Umbilical cord (tissue), 1 donor: ENCODE measurements at regions not wholly inside any gene's neighbourhood (a gene's known extent, or its start where the extent isn't known, plus 50 kb on each side); places are given as distances from the start of the nearest gene placed in this dataset.
A peak's percentile ranks its signal among the peaks of the same experiment; 100 is the strongest.
"Not testable (repeated sequence)": the region's sequence is repeated elsewhere in the genome, so short reads cannot be mapped to it uniquely, and the experiment has no call there.

Experiments
- DNase-seq: peaks from one replicate; pipeline ENCODE4 v3.0.0-alpha.2; 2015; ENCODE audit warnings: low spot score

DNA sequence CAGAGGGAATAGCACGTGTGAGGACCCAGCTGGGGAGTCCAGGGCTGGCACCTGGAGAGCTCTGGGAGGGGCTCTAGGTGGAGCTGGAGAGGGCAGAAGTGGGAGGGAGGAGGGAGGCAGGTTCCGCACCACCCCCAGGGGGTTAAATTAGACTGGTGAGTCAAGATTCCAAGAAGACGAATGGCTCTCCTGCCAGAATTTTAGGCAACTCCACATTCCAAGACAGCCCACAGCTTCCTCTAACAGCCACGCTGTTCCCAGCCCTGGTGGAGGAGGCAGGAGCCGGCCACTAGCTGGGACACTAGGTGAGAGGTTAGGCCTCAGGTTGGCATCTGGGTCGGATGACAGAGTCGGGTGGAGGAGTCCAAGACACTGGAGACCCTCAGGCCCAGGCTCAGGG lies 60.2 kb downstream of the TFAP2C start:
- DNase-seq = no peak

DNA sequence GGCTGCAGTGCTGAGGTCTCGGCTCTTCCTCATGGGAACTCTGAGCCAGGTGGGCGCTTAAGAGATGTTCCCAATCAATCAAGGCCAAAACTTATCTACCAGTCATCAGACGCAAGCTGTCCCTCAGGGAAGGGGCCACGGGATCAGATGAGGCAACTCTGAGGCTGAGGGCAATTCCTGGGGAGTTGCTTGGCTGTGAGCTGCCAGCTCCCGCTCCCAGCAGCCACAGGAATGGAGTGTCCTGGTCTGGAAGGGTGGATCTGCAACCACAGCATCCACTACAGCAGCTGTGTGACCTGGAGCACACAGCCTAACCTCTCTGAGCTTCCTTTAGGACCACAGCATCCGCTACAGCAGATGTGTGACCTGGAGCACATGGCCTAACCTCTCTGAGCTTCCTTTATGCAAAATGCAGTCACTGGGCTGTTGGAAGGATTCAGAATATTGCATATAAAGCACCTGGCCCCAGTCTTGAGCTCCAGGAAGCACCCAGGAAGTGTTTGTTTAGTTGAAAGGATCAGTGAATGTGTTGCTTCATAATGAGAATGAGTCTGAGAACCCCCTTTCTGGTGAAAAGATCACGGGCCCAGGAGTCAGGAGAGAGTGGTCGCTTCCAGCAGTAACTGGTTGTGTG lies 60.9 kb downstream of the TFAP2C start:
- no peak for DNase-seq

DNA sequence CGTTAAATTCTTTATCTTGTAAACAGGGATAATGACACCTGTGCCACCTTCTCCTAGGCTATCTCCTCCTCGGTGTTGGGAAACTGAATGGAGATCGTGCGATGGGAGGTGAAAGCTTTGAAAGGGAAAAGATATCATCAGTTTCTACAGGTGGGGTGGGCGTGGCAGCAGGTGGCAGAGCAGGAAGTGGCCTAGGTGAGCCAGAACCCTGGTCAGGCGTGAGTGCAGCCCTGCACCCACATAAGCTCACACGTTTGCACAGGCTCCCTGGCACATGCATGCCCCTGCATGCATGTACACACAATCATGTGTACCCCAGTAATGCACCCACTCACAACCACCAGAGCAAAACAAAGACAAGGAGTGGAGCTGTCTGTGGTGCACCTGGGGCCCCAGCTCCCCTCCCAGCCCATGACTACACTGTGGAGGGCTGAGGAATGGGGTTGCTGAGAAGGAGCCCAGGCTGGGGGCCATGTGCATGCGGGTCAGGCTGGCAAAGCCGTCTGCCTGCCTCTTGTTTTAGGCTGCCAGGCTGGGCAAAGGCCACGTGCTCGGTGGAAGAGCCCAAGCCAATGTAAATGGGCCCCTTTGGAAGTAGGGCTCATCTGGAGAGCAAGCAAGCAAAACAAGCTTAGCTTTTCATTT lies 61.5 kb downstream of the TFAP2C start:
- no peak for DNase-seq

DNA sequence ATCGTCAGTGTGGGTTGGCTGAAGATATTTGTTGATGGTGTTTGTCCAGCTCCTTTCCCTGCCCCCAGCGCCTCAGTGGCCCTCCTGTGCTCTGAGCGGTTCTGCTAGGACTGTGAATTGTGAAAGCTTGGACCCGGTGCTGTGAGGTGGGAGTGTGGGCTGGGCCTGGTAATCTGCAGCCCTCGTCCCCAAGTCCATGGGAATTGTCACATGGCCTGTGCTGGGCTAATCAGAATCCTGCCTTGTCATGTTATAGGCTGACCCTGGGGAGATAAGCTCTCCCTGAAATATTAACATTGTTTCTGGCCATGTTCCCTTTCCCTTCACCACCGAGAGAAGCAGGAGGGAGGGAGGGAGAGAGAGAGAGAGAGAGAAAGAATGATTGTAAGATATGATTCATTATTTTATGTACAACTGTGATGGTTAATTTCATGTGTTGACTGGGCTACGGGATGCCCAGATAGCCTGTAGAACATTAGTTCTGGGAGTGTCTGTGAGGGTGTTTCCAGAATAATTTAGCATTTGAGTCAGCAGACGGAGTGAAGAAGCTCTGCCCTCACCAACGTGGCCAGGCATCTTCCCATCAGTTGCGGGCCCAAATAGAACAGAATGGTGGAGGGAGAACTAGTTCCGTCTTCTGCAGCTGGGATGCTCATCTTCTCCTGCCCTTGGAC lies 62.4 kb downstream of the TFAP2C start:
- no peak for DNase-seq

DNA sequence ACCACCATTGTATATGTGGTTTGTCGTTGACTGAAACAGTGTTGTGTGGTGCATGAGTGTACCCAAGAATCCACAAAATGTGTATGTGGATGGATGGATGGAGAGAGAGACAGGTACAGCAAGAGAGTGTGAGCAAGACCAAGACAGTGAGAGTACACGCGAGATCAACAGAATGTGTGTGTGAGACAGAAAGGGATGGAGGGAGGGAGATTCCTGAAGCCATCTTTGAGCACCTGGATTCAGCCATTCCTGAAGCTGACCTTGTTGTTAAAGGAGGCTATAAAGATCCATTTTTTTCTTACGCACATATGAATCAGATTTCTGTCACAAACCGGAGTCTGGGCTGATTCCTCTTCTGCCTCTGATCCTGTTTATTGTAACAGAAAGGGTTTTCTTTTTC lies 64.1 kb downstream of the TFAP2C start:
- DNase-seq = no peak

GRCh38 chr20:56697476-56697875 lies 68.4 kb downstream of the TFAP2C start:
- DNase-seq = no peak

DNA sequence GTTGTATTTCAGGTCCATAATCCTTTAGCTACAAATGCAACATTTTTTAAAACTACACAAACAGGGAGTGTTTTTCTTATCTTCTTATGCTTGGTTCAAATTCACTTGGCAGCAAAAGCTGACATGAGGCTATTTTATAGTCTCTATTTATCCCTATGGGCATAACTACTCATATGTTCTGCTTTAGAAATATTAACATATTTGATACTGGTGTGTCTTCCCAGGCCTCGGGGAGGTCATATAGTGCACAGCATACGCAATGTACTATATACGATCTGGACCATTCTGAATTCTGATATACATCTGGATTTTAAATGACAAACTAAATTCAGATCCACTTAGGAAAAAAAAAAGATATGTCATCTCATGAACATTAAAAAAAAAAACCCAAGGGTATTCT lies 69.2 kb downstream of the TFAP2C start:
- peak; percentile 62 for DNase-seq

DNA sequence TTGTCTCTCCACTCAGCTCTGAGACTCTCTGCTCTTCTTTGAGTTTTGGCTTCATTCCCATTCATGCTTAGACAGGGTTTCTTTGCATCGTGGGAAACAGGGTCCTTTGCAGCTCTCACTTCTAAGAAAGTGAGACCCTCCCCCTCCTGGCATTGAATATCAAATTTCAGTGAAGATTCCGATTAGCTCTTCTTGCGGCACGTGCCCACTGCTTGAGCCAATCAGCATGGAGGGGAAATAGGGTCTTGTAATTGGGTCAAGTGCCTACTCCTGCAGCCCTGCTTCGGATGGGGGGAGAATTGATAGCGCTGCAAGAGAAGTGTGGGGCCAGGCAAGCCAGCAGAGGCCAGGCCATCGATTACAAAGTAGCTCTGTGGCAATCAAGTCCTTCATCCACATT lies 69.6 kb downstream of the TFAP2C start:
- no peak for DNase-seq

- DNase-seq = no peak
Measured at GRCh38 chr20:56702931-56703840, 74.1 kb downstream of the TFAP2C start.

DNA sequence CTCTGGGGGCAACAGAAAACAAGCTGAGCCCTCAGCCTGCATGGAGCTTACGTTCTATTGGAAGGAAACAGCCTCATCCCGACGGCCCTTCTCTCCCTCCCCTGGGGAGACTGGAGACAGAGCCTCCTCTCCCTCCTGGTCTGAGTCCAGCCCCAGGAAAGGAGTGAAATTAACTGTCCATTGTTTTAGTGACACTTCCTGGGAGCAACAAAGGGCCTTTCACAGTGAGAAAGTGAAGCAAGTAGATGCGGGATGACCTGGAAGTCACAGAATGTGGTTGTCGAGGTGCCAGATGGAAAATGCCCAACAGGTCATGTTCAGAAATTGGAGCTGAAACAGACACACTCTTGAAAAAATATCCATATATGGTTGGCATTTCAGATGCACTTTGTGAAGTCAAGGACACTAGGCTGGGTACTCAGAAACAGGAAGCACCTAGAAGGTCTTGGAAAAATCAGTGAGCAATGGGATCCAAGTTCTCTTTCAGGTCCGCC lies 77.8 kb downstream of the TFAP2C start:
- no peak for DNase-seq

DNA sequence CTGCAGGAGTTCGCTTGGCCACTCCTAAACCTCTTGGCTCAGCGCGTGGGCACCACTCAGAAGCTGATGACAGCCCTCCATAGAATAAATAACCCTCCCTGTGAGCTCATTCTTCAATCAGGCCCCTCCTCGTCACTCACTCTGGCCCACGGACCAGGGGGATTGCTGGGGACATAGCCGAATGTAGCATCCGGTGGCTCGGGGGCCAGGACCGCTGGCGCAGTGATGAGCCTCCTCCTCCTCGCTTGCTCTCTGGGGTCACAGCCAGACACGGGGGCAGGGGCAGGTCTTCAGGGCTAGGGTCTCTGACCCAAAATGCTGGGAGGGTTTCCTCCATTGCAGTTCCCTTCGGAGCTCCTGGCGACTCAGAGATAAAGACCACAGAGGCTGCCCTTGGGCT lies 79.9 kb downstream of the TFAP2C start:
- DNase-seq = no peak

GRCh38 chr20:56710125-56710524 lies 81.0 kb downstream of the TFAP2C start:
- DNase-seq = no peak

GRCh38 chr20:56710577-56710976 lies 81.5 kb downstream of the TFAP2C start:
- DNase-seq = not testable (repeated sequence)

DNA sequence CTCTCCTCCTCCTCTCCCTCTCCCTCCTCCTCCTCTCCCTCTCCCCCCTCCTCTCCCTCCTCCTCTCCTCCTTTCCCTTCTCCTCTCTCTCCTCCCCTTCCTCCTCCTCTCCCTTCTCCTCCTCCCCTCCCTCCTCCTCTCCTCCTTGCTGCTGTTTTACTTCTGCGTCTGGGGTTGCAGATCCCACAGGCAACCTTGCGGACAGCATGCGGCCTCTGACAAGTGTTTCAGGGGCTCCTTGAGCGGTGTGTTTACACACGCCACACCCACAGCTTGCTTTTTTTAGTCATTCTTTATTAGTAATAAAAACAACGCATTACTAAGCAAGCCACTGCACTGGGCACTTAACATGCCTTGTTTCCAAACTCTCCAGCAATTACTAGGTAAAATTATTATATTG lies 81.9 kb downstream of the TFAP2C start:
- DNase-seq = no peak

- DNase-seq = no peak
Measured at GRCh38 chr20:56715309-56715708, 86.2 kb downstream of the TFAP2C start.

DNA sequence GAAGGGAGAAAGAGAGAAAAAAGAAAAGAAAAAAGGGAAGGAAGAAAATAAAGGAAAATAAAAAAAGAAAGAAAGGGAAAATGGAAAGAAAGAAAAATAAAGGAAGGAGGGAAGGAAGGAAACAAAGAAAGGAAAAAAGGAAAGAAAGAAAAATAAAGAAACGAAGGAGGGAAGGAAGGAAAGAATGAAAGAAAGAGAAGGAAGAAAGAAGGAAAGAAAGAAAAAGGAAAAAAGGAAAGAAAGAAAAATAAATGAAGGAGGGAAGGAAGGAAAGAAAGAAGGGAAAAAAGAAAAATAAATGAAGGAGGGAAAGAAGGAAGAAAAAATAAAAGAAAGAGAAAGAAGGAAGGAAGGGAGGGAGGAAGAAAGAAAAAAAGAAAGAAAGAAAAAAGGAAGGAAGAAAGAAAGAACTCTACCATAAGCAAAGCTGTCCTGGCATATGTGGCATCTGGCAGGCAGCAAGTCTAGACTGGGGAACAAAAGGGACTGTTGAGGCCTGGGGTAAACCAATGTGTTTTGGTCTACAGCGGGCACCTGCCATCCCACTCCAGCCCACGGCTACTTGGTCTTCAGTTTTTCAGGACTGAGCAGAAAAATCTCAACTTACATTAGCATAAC lies 86.9 kb downstream of the TFAP2C start:
- no peak for DNase-seq

DNA sequence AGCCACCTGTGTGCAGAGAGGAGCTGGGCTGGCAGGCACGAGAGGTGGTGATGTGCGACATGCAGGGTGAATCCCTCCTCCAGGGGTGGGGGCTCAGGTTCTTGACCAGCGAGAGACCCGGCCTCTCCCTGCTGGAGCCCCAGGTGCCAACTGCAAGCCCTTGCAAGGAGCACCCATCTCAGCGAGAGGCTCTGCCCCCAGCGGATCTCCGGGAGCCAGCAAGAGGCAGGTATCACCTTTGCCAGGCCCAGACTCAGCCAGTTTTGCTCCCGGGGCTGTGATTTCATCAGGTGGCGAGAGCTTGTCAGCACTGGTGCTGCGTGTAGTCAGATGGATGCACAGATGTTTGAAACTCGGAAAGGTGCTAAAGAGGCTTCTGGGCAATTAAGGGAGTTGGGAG lies 87.7 kb downstream of the TFAP2C start:
- DNase-seq = no peak

DNA sequence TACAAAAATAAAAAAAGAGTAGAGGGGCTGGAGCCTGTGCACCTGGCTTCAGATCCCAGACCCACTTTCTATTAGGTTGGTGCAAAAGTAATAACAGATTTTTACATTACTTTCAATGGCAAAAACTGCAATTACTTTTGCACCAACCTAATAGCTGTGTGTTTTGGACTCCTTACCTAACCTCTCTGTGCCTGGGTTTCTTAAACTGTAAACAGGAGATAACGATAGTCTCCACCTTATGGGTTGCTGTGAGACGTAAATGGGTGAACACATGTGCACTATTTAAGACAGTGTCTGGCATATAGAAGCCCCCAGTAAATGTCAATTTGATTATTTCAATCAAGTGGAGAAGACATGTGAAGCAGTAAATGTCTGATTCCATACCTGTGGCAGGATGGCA lies 89.7 kb downstream of the TFAP2C start:
- no peak for DNase-seq

DNA sequence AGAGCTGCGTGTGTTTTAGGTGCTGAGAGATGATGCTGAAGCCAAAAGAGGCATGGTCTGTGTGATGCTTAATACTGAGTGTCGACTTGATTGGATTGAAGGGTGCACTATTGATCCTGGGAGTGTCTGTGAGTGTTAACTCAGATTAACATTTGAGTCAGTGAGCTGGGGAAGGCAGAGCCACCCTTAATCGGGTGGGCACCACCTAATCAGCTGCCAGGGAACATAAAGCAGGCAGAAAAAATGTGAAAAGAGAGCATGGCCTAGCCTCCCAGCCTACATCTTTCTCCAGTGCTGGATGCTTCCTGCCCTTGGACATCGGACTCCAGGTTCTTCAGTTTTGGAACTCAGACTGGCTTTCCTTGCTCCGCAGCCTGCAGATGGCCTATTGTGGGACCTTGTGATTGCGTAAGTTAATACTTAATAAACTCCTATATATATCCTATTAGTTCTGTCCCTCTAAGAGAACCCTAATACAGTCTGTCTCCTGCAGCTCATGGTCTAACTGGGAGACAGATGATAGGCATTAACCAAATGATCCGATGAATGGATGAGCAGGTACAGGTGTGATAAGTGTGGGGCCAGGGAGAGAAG lies 91.6 kb downstream of the TFAP2C start:
- DNase-seq = no peak

- peak; percentile 30 for DNase-seq
Measured at GRCh38 chr20:56722042-56722441, 92.9 kb downstream of the TFAP2C start.

- no peak for DNase-seq
Measured at GRCh38 chr20:56723331-56723730, 94.2 kb downstream of the TFAP2C start.
